Transverse colon (tissue), 4 donors: ENCODE measurements at regions not wholly inside any gene's neighbourhood (a gene's known extent, or its start where the extent isn't known, plus 50 kb on each side); places are given as distances from the start of the nearest gene placed in this dataset.

ENCODE experiments used
- CTCF ChIP-seq, 5 experiments: fragments of 200-600 bp in 3 of 5; fragments of 450-650 bp in 2 of 5; sonication (generic) in 3 of 5; IDR thresholded peaks; 1 replicate in 2 of 5; 2 replicates in 3 of 5; pipeline ENCODE4 v1.5.1; 2016 to 2017; ENCODE audit warnings: antibody characterized with exemption in 5 of 5, inconsistent platforms in 3 of 5, mild to moderate bottlenecking in 2 of 5, moderate library complexity in 1 of 5
- POLR2A ChIP-seq: fragments of 450-650 bp; IDR thresholded peaks from one replicate; pipeline ENCODE4 v1.6.1; 2016; ENCODE audit warnings: antibody characterized with exemption, mild to moderate bottlenecking, moderate library complexity
- POLR2AphosphoS5 ChIP-seq, 3 donors: sonication (generic); formaldehyde crosslinking; IDR thresholded peaks; one replicate each; pipeline ENCODE4 v1.6.1; 2016; ENCODE audit warnings: antibody characterized with exemption in 3 of 3

- TF ChIP-seq CTCF (IDR thresholded peaks at IDR 0.05) (no peak), POLR2A (no peak), POLR2AphosphoS5 (IDR thresholded peaks at IDR 0.05) (no peak)
These were observed 294.3 kb upstream of the B3GALT2 start for GRCh38 chr1:193480755-193481154.
